Endometrial microvascular endothelial cells (primary cell): ENCODE measurements at regions not wholly inside any gene's neighbourhood (a gene's known extent, or its start where the extent isn't known, plus 50 kb on each side); places are given as distances from the start of the nearest gene placed in this dataset.

Source experiments
- in situ Hi-C: cut with HindIII; loops from 2 replicates; pipeline ENCODE4 v1.10.0; 2017; ENCODE audit warnings: low sequenced_read_pairs, low pct_unique_long_range_greater_than_20kb; ENCODE audit errors: inconsistent ontology term

DNA sequence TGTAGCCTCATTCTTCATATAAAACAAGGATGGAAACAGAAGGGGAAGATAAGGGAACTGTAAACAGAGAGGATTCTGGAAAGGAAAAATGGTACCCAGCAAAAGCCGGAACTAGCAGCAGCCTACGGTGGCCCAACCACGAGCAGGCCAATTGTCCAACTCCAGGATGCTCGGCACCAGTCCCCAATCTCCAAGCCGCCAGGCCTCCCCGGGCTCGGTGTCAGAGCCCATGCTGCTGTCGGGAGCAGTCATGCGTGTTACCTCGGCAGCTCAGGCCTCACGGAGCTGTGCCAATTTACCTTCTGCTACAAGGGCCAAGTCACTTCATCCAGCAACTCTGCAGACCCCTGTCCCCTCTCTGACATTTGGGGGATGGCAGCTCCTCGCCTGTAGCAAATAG, 130.8 kb downstream of the ZBTB18 start:
- in situ Hi-C loops = no loop called here

DNA sequence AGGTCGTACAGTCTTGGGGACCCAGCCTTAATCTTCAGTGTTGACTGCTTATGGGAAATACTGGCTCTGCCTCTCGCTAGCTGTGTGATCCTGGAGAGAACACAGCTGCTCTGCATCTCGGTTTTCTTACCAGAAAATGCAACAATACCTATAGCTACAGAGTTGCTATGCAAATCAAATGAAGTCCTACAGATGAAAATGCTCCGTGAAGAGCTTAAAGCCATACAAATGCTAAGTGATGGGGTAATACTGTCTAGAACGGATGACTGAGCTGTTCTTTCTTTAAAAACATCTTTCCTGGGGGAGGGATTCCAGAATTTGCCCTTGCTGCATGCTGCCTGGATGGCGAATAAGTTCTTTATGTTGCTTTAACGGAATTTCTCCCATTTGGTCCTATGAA, 132.0 kb downstream of the ZBTB18 start:
- in situ Hi-C loops = no loop called here

DNA sequence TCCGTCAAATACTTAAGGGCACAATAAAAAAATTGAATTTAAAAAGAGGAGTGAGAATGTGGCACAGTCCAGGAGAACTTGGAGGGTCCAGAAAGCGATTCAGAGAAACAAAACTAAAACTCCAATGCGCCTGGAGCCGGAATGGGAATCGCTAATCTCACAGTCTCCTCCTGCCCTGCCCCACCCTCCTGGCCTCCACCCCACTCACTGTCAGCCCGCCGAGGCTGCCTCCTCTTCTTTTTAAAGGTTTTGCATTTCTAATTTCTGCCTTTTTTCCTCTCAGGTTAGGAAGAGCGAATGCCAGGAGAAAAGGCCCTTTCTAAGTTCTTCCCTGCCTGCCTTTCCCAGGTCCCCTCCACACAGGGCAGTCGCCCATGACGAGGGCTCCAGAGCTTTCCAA, 135.3 kb downstream of the ZBTB18 start:
- in situ Hi-C loops = no loop called here

DNA sequence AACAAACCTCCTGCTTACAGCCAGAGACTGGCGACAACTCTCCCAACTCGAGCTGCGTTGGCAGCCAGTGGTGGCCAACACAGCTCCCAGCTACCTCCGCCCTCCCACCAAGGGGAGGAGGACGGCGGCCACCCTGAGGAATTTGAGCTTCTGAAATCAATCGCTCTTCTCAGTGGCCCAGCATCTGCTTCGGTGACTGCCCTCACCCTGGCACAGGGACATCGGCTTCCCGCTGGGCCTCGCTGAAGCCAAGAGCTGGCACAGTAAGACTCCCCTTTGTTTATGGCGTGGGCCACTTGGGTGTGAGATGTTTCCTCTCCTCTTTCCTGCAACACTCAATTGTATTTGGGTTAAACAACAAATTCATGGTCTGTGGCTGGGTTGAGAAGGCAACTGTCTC, 136.2 kb downstream of the ZBTB18 start:
- in situ Hi-C loops = no loop called here

DNA sequence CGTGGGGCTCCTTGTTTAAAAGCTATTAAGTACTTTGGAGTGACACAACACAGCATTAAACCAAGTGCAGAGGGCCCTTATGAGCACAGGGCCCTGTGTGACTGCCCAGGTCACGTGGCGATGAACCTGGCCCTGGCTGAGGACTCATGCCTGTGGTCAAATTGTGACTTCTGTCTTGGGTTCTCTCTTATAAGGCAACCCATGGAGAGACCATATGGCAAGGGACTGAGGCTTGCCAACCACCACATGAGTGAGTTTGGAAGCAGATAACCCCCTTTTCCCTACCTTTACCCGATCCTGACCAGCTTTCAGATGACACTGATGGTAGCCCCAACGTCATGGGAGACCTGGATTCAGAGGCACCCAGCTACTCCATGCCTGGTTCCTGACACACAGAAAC, 140.5 kb downstream of the ZBTB18 start:
- in situ Hi-C loops = no loop called here

DNA sequence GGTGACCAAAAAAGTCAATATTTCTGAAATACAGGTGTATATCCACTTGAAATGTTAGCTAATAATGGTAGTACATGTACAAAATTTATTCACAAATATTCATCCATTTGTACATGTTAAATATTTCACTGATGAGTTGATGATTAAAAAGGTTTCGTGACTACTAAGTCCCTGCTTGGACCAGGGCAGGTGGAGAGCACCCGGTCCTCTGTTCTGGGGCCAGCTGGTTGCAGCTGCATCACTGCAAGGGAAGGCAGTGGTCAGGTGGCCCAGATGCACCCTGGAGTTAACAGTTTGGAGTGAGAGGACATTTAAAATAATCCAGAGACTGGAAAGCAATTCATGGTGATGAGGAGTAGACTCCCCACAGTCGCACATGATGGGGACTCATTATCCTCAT, 141.2 kb downstream of the ZBTB18 start:
- in situ Hi-C loops = no loop called here

DNA sequence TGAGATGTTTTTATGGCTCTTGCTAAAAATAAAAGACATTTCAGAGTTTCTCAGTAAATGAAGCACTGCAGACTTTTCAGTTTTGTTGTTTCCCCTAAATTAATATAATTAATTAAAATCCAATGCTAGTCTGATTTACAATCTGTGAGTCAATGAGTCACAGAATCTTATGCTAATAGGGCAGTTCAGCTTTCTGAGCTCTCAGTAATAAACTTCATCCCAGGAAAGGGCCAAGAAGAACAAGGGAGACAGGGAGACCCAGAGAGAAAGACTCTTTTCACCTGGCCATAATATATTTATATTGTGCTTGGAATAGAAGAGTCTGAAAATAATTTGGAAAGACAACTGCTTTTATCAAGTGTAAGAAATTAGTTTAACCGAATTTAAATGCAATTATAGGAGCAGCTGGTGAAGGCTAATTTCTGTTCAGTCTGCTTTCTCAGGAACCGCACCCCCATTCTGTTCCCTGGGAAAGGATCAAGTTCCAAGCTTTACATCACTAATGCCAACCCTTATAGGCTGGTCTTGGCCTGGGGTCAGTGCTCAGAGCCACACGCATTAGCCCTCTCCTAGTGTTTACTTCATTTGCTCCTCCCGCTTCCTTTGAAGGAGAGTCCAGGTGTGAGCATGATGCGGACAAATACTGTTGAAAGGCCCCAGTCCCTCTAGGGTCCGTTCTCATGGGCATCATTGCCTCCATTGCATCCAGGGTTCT, 145.6 kb downstream of the ZBTB18 start:
- in situ Hi-C loops = no loop called here

DNA sequence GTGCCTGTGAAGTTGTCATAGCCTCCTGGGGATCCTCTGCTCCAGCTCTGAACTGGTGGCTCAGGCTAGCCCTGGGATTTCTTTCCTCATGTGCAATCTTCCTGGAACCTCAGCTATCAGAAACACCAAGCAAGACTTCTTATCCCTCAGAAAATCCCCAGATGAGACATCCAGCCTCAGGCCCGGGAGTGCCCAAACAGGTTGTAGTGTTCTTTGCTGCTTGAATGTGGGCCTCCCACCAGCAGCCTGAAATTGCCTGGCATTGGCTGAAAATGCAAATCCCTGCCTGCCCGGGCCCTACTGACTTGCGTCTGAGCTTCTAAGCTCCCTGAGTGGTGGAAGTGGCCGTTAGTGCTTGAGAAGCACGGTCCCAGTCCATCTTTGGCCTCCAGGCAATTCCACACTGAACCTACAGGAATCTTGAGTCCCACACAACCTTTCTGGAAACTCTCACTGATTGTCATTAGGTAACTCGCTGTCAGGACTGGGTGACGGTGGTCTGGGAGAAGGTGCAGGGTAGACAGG, 146.8 kb downstream of the ZBTB18 start:
- in situ Hi-C loops = no loop called here

DNA sequence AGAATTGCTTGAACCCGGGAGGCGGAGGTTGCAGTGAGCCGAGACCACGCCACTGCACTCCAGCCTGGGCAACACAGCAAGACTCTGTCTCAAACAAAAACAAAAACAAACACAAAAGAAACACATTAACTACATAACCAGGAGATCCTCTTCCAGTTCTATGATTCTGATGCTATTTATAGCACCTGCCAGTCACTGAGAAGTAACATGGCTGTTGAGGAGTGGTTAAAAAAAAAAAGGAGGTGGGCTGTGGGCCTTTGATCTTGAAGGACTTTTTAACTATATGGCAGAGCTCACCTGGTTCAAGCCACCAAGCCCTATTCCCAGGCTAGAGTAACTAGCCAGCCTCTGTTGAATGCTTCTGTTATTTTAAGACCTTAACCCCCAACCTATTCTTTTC, 148.8 kb downstream of the ZBTB18 start:
- in situ Hi-C loops = no loop called here

DNA sequence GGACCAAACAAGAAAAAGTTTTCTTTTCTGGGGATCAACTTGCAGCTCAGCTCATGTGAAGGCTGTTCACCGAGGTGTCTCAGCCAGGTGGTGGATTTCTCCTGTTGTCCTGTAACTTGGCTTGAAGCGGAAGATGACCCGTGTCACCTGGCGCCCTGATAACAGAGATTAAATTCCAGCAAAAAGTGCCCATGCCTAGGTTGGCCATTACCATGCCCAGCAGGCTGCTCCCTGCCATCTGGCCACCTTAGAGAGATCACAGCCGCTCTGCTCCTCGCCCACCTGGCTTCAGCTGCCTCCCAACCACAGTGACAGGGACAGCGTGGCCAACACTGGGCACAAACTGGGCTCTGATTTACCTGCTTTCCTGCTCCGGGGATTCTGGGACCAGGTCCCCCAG, 149.5 kb downstream of the ZBTB18 start:
- in situ Hi-C loops = no loop called here

DNA sequence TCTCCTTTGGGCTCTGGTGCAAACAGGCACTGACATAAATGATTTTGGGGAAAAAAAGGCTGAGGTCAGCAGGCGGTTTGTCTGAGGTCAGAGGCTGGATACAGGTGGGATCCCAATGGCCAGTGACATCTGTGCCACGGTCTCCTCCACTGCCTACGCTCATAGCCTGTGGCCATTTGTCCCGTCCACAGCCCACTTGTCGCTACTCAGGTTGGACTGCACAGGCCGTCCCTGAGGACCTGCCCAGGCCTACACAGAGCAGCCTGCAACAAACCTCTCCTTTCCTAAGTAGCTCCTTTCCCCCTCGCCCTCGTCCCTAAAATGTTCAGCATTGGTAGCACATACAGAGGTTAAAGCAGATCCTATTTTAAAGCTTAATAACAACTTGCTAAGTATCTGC, 150.7 kb downstream of the ZBTB18 start:
- in situ Hi-C loops = no loop called here

DNA sequence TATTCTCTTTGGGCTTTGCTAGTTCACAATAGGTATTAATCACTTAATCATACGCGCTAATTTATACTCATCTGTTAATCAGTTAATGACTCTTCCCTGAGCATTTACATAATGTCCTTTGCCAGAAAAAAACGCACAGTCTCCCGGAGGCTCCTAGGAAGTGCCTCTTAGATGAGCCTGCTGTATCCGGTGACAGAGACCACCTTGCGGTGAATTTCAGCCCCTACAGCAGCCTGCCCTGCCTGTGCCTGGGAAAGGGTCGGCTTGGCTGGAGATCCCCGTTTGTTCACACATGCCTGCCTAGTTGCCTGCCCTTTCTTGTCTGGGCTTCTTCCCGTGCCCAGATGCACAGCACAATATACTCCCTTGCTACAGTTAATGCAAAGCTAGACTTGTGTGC, 152.9 kb downstream of the ZBTB18 start:
- in situ Hi-C loops = no loop called here

DNA sequence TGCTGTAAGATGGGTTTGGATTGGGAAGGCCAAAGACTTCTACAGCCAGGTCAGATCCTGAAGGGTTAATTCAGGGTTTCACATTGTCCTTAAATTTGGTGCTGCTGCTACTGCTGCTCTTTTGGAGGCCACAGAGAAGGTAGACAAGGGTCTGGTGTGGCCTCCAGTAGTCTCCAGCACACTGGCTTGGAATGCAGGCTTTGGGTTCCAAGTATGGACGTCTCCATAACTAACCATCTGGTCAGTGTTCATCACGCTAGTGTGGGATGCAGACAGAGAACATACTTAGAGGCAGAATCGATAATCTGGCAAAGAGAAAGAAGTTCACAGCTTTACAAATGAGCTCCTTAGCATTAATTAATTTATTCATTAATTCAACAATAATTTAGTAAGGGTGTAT, 154.1 kb downstream of the ZBTB18 start:
- in situ Hi-C loops = no loop called here

DNA sequence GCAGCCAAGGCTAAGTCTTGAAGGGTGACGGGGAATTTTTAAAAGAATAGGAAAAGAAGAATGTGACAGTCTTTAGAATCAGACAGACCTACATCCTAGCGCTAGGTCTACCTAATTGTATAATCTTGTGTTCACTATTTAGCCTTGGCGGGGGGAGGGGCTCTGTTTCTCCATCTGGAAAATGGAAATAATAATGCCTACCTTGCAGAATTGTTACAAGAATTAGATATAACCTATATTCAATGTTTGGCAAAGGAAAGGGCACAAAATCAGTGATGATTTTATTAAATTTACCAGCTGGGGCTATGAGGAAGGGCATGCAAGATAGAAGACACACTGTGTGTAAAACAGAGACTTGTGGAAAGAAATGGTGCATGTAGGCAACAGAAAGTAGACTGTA, 154.8 kb downstream of the ZBTB18 start:
- in situ Hi-C loops = no loop called here

DNA sequence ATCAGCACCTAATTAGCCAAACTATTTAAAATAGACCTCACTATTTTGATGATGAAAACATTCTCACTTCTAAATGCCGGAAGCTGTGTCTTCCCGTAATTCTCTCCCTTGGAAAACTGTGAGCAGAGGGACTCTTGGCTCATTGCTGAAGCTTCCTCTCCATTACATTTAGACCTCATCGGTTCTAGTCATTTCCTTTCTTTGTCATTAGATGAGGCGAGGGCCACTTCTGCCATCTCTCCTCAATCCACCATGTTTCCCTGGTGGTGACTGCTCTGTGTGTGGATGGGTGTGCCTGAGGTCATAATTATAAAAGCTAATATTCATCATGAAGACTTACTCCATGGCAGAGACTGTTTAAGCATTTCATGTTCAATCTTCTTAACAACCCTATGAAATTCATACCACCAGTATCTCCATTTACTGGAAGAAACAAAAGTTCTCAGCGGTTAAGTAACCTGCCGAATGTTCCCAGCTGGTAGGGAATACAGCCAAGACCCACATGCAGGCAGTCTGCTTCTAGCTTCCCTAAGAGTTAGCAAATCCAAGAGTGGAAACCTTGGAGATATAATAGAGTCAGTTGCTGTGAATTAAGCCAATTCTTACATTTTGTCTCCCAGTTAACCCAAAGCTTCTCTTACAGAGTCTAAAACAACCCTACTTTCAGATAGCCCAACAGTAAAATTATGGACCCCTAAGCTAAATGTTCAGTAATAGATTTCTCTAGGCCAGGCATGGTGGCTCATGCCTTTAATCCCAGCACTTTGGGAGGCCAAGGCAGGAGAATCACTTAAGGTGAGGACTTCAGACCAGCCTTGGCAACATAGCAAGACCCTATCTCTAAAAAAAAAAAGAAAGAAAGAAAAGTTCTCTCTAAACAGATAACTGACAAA, 156.2 kb downstream of the ZBTB18 start:
- in situ Hi-C loops = no loop called here

DNA sequence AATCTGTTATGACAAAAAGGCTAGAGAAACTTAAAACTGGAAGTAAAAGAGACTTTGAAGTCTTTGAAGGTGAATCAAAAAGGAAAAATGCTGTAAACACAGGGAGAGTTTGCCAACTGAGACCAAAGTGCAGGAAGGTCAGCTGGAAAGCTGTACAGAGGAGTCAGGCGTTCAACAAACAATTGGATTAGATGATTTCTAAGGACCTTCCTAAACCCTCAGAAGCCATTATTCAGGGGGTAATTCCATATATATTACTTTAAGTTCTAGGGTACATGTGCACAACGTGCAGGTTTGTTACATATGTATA, 156.8 kb downstream of the ZBTB18 start:
- in situ Hi-C loops = no loop called here

DNA sequence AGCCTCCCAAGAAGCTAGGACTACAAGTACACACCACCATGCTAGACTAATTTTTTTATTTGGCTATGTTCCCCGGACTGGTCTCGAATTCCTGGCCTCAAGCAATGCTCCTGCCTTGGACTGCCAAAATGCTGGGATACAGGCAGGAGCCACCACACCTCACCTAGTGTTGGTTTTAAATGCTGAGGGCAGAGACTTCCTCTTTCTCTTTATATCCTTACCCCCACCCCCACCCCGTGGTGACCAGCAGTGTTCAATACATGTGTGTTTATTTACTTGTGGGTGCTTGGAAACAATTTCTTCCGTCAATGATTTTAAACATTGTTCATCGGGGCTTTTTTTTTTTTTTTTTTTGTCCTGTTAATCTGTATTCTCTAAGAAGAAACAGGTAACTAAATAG, 158.9 kb downstream of the ZBTB18 start:
- in situ Hi-C loops = no loop called here

DNA sequence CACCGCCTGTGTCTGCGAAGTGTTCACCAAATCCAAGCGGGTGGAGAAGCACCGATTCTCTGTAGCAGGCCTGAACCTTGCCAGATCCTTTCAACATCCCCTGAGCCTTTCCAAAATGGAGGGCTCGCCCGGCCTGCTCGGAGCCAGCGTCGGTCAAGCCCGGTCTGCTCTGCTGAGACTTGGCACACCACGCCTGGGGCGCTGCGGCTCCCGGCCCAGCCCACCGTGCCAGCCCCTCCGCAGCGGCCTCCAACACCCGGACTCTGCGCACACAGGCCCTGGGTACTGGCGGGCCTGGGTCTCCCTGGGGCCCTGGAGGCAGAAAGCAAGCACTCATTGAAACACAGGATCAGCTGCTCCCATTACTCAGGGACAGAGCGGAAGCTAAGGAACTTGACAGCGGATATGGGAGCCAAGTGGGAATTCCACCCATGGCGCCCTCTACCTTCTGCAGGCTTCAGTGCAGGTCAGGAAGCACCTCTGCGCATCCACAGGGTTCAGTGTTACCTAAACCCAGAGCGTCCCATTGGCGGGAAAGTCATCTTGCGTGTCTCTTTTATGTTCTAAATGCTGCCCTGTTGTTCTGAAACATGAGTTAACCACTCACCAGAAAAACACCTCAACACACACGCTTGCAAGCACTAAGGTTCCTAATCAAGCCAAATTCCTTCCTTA, 159.9 kb downstream of the ZBTB18 start:
- in situ Hi-C loops = no loop called here

DNA sequence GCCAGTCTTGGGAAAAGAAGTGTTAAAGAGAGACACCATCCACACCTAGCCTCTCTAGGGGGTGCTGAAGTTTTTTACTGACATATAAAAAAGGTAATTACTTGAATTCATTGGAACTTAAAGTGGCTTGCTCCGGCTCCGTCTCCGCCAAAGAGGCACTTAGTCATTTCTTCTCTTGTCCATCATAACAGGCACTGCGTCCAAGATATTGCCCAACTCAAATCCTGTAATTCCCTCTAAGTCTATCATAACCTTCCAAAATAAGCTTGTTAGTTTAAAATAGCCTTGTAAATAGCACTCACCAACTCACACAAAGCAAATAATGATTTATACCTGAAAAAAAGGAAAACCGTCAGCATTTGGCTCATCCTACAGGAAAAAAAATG, 160.5 kb downstream of the ZBTB18 start:
- in situ Hi-C loops = no loop called here

DNA sequence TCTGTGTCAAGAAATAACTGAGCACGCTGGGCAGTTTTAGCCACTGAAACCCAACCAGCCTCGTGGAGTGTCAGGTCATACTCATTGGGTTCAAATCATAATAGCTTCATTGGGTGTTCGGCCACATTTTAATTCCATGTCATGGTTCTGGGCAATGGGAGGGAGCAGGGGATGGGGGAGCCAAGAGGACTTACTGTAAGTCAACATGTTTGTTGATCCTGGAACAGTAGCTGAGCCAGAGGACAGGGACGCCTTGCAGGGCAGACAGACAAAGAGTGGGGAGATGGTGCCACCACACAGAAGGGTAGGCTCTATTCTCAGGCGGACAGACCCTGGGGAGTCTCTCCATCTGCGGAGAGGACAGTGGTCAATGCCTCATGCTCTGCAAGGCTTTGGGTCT, 161.1 kb downstream of the ZBTB18 start:
- in situ Hi-C loops = no loop called here
